ENCODE measurements at regions not wholly inside any gene's neighbourhood (a gene's known extent, or its start where the extent isn't known, plus 50 kb on each side); places are given as distances from the start of the nearest gene placed in this dataset.

DNA sequence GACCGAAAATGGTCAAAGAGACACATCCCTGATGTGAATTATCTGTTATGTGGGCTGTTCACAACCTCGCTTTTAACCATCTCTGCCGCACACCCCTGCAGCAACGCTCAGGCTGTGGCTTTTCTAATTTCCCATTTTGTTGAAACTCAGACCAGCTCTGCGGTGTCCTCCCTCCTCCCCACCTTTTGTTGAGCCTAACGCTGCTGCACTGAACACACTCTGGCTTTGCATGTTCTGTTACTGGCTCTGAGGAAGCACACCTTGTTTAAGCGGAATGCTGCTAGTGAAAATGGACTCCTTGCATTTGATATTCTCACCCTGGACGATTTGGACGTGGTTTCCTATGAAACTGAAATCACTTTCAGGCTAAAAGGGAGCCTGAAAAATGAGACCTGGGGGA lies 198.5 kb upstream of the MTNR1B start:
- ChIA-PET POLR2A (ENCODE audit: partially characterized antibody) (no interaction called here), CTCF (ENCODE audit: partially characterized antibody) (interaction anchor here (0.7 kb wide), 1 partner anchor 11 kb away, joined by 3 read pairs; no protein-coding TSS in a partner anchor)
- Histone ChIP-seq H3K79me1 (ENCODE audit: low read depth, low read length) (no peaks in the 10 kb centered on the region), H2AK5ac (ENCODE audit: low read depth, low read length) (no peak overlapping the region), H2BK20ac (ENCODE audit: low read length) (no peak overlapping the region), H3K14ac (ENCODE audit: insufficient read length) (no peak overlapping the region), H2BK12ac (ENCODE audit: low read depth, low read length) (no peak overlapping the region), H2BK15ac (ENCODE audit: low read length) (no peak overlapping the region), H3K23me2 (ENCODE audit: low read depth, low read length) (no peaks in the 10 kb centered on the region), H2AFZ (ENCODE audit: low read length) (no peak overlapping the region), H3K36me3 (ENCODE audit: control insufficient read depth in 2 of 4, insufficient read depth in 4 of 4, low read length in 3 of 4) (no peaks in the 10 kb centered on the region), H3K9me3 (ENCODE audit: insufficient read depth in 2 of 2, low read depth in 1 of 2, low read length in 1 of 2) (no peaks in the 10 kb centered on the region), H2BK120ac (replicated peaks; ENCODE audit: low read depth, low read length) (no peak overlapping the region), H4K20me1 (replicated peaks in 1 of 2; ENCODE audit: control insufficient read depth in 1 of 2, insufficient read depth in 2 of 2, low read length in 2 of 2) (no peaks in the 10 kb centered on the region), H3K27me3 (replicated peaks in 1 of 4; ENCODE audit: control insufficient read depth in 3 of 4, extremely low read depth in 1 of 4, insufficient read depth in 3 of 4, low read length in 3 of 4) (no peaks in the 10 kb centered on the region), H3K4me3 (ENCODE audit: extremely low read depth in 1 of 4, insufficient read depth in 2 of 4, low read depth in 3 of 4, low read length in 4 of 4) (no peak overlapping the region), H2BK5ac (ENCODE audit: low read depth, low read length) (no peak overlapping the region), H3K56ac (replicated peaks; ENCODE audit: insufficient read length, low read depth, low read length) (no peak overlapping the region), H3K18ac (ENCODE audit: extremely low read depth, low read length) (no peak overlapping the region), H3K9ac (replicated peaks in 1 of 4; ENCODE audit: extremely low read depth in 1 of 4, low read depth in 3 of 4, low read length in 3 of 4) (no peak overlapping the region), H3K79me2 (ENCODE audit: control insufficient read depth in 1 of 2, insufficient read depth in 2 of 2, low read length in 2 of 2) (no peaks in the 10 kb centered on the region), H3K4me2 (ENCODE audit: insufficient read depth in 1 of 2, low read depth in 2 of 2, low read length in 2 of 2) (no peak overlapping the region), H3K4me1 (replicated peaks in 1 of 4; ENCODE audit: control insufficient read depth in 3 of 4, insufficient read depth in 4 of 4, low read length in 3 of 4) (peaks cover 0 to under 1% (median 0%) of the 10 kb centered on the region in 4 experiments; a peak in 2 of 7 replicates), H4K91ac (replicated peaks; ENCODE audit: insufficient read length, low read length) (no peak overlapping the region), H3K23ac (ENCODE audit: insufficient read length) (no peak overlapping the region), H4K5ac (ENCODE audit: insufficient read length, low read depth, low read length) (no peak overlapping the region), H4K8ac (ENCODE audit: extremely low read depth, insufficient read depth, low read length) (no peak overlapping the region), H3K4ac (replicated peaks; ENCODE audit: insufficient read length, low read depth, low read length) (no peak overlapping the region), H3K27ac (ENCODE audit: low read depth, low read length) (no peak overlapping the region)
- DNase-seq (ENCODE audit: low read depth in 1 of 2, low spot score in 2 of 2), result no peak
- FAIRE-seq, result no peak
- 89% methylated on average over 9 of the region's 9 CpGs; no CpG with 5 or more reads in 1 of the 2 experiments for WGBS, 2 experiments (ENCODE audit: extremely low coverage in 1 of 2, insufficient coverage in 1 of 2, insufficient read length in 1 of 2, insufficient replicate concordance in 2 of 2, low coverage in 1 of 2, low lambda C conversion rate in 2 of 2, missing lambda C conversion rate in 1 of 2)
- TF ChIP-seq NRF1 (IDR thresholded peaks at IDR 0.05; ENCODE audit: low read depth, low read length) (no peak), HDAC2 (IDR thresholded peaks at IDR 0.05; ENCODE audit: borderline replicate concordance in 1 of 2, low read depth in 2 of 2, low read length in 2 of 2) (no peak), TAF7 (optimal IDR thresholded peaks at IDR 0.05; ENCODE audit: borderline replicate concordance, low read depth, low read length) (no peak), SUZ12 (IDR thresholded peaks at IDR 0.05; ENCODE audit: low read length) (no peak), CTBP2 (IDR thresholded peaks at IDR 0.05; ENCODE audit: borderline replicate concordance, insufficient read depth, insufficient read length, low read length) (no peak), SP4 (IDR thresholded peaks at IDR 0.05; ENCODE audit: low read length) (no peak), HDAC6 (IDR thresholded peaks at IDR 0.05; ENCODE audit: low read depth, low read length) (no peak), RXRA (IDR thresholded peaks at IDR 0.05; ENCODE audit: insufficient read depth, low read depth, low read length) (no peak), POLR2AphosphoS5 (IDR thresholded peaks at IDR 0.05; ENCODE audit: low read depth, low read length) (no peak), POLR2A (IDR thresholded peaks at IDR 0.05; ENCODE audit: control extremely low read depth in 1 of 2, low read depth in 2 of 2, low read length in 2 of 2) (no peak), CREB1 (IDR thresholded peaks at IDR 0.05) (no peak), RBBP5 (IDR thresholded peaks at IDR 0.05; ENCODE audit: borderline replicate concordance, low read depth, low read length) (no peak), ASH2L (IDR thresholded peaks at IDR 0.05; ENCODE audit: low read length) (no peak)
- TF ChIP-seq, protein P1, sequence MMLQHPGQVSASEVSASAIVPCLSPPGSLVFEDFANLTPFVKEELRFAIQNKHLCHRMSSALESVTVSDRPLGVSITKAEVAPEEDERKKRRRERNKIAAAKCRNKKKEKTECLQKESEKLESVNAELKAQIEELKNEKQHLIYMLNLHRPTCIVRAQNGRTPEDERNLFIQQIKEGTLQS (IDR thresholded peaks at IDR 0.05; ENCODE audit: insufficient read depth, low read depth, low read length), result no peak
